GM10266 (cell line): ENCODE measurements at regions not wholly inside any gene's neighbourhood (a gene's known extent, or its start where the extent isn't known, plus 50 kb on each side); places are given as distances from the start of the nearest gene placed in this dataset.

Experiments
- DNase-seq: peaks from one replicate; pipeline ENCODE4 v3.0.0; 2012; ENCODE audit errors: extremely low spot score
- CTCF ChIP-seq: IDR thresholded peaks from 2 replicates; pipeline ENCODE4 v1.5.1; 2012; ENCODE audit warnings: mild to moderate bottlenecking, low read depth; ENCODE audit not compliant: control insufficient read depth, insufficient read depth; ENCODE audit errors: missing control alignments

- TF ChIP-seq CTCF, result no peak
- no peak for DNase-seq
These were observed 273.6 kb upstream of the SULF2 start for GRCh38 chr20:48058611-48059559.

- DNase-seq, result no peak
- no peak for TF ChIP-seq CTCF
These were observed 272.5 kb upstream of the SULF2 start for GRCh38 chr20:48057739-48058138.

DNA sequence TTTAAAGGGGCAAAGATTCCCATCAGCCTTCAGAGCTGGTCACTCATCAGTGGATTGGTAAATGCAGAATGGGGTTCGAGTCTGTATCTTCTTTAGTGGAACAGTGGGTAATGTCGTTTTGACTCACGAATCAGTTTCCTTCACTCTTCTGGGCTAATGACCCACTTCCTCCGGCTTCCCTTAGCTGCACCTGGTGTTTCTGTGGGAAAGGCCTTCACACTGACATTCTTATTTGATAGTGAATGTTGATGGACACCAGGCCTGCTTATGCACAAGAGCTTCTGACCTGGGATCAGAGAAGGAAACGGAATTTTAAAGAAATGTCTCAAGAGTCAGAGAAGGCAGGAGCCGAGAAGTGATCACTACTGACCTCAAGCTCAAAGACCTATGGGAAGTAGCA, 272.0 kb upstream of the SULF2 start:
- no peak for DNase-seq
- no peak for TF ChIP-seq CTCF

DNA sequence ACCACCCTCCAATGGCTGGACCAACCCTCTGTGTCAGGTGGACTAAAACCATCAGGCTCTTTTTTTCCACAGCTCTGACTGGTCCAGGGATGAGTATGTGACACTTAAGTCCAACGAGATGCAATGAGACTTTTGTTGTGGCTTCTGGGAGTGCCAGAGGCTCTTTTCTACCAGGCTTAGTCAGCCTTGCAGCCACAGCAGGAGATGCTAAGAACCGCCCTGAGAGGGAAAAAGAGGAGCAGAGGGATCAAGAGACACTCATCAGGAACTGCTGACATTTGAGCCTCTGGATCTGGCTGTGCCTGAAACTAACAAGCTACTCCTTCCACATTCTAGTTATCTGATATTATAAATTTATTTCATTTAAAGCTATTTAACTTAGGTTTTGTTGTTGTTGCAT, 270.9 kb upstream of the SULF2 start:
- no peak for TF ChIP-seq CTCF
- DNase-seq, result no peak

DNA sequence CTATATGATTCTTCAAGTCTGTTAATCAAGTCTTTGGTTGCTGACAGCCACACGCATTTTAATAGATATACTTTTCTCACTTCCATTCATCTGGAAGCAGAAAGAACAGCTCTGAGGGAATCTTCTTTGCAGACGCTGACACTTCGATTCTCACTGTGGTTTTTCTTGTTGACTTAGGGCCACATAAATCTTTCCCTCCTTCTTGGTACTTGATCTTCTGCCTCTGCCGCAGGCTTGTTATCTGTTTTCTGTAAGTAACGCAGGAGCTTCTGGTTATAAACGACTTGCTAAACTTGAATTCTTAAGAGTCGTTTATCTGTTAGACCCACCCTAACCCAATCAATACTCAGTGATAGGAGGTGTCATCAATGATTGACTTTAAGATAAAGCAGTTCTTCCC, 268.8 kb upstream of the SULF2 start:
- no peak for DNase-seq

DNA sequence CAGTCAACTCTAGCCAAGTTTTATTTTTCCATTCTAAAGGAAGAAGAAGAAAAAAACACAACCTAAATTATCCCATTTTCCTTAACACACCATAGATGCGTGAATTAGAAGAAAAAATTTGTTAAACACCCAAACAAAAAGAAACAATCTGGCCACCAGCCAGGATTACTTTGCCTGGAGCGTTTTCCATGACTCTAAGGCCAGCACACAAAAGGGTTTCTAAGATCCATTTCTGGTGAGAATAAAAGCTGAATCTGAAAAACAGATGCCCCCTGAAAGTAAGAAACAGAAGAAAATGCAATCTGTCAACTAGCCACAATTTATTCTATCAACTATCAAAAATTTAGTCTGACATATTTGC, 267.2 kb upstream of the SULF2 start:
- no peak for DNase-seq
- TF ChIP-seq CTCF, result no peak

More for the DNA sequence above, 268.8 kb upstream of the SULF2 start:
- TF ChIP-seq CTCF, result no peak

GRCh38 chr20:48051794-48052474, 266.7 kb upstream of the SULF2 start:
- TF ChIP-seq CTCF, result no peak
- DNase-seq, result no peak
